ENCODE measurements at regions not wholly inside any gene's neighbourhood (a gene's known extent, or its start where the extent isn't known, plus 50 kb on each side); places are given as distances from the start of the nearest gene placed in this dataset.
"Not testable (repeated sequence)": the region's sequence is repeated elsewhere in the genome, so short reads cannot be mapped to it uniquely, and the experiment has no call there.

- no peak for DNase-seq (ENCODE audit: low read depth)
These were observed 240.4 kb upstream of the RREB1 start for GRCh38 chr6:6867404-6867799.

GRCh38 chr6:6869094-6869493 lies 238.7 kb upstream of the RREB1 start:
- DNase-seq (ENCODE audit: low read depth), result no peak

GRCh38 chr6:6870921-6871320 lies 236.8 kb upstream of the RREB1 start:
- DNase-seq (ENCODE audit: low read depth), result no peak

- DNase-seq (ENCODE audit: low read depth), result no peak
These were observed 235.1 kb upstream of the RREB1 start for GRCh38 chr6:6872459-6873344.

GRCh38 chr6:6873778-6874177 lies 234.0 kb upstream of the RREB1 start:
- DNase-seq (ENCODE audit: low read depth), result no peak

GRCh38 chr6:6875818-6876470 lies 231.8 kb upstream of the RREB1 start:
- DNase-seq (ENCODE audit: low read depth), result peak; percentile 95

GRCh38 chr6:6877792-6878191 lies 230.0 kb upstream of the RREB1 start:
- DNase-seq (ENCODE audit: low read depth), result not testable (repeated sequence)

- peak; percentile 58 for DNase-seq (ENCODE audit: low read depth)
These were observed 228.7 kb upstream of the RREB1 start for GRCh38 chr6:6878887-6879585.

GRCh38 chr6:6879586-6879974 lies 228.2 kb upstream of the RREB1 start:
- DNase-seq (ENCODE audit: low read depth), result peak; percentile 54

- DNase-seq (ENCODE audit: low read depth), result no peak
These were observed 226.9 kb upstream of the RREB1 start for GRCh38 chr6:6880745-6881437.

GRCh38 chr6:6881438-6882225 lies 226.1 kb upstream of the RREB1 start:
- DNase-seq (ENCODE audit: low read depth), result no peak

- DNase-seq (ENCODE audit: low read depth), result no peak
These were observed 225.2 kb upstream of the RREB1 start for GRCh38 chr6:6882592-6882991.

- no peak for DNase-seq (ENCODE audit: low read depth)
These were observed 224.8 kb upstream of the RREB1 start for GRCh38 chr6:6883011-6883410.

- DNase-seq (ENCODE audit: low read depth), result peak; percentile 65
These were observed 223.6 kb upstream of the RREB1 start for GRCh38 chr6:6884193-6884627.

- no peak for DNase-seq (ENCODE audit: low read depth)
These were observed 222.8 kb upstream of the RREB1 start for GRCh38 chr6:6884916-6885315.

- no peak for DNase-seq (ENCODE audit: low read depth)
These were observed 222.1 kb upstream of the RREB1 start for GRCh38 chr6:6885521-6886170.

GRCh38 chr6:6886171-6886885 lies 221.4 kb upstream of the RREB1 start:
- no peak for DNase-seq (ENCODE audit: low read depth)

GRCh38 chr6:6886886-6887285 lies 220.9 kb upstream of the RREB1 start:
- no peak for DNase-seq (ENCODE audit: low read depth)

- DNase-seq (ENCODE audit: low read depth), result no peak
These were observed 218.2 kb upstream of the RREB1 start for GRCh38 chr6:6889601-6890000.

GRCh38 chr6:6890400-6890858 lies 217.3 kb upstream of the RREB1 start:
- peak; percentile 32 for DNase-seq (ENCODE audit: low read depth)
